Naive thymus-derived CD4-positive, alpha-beta T cell (primary cell): ENCODE measurements at regions not wholly inside any gene's neighbourhood (a gene's known extent, or its start where the extent isn't known, plus 50 kb on each side); places are given as distances from the start of the nearest gene placed in this dataset.
"Not testable (repeated sequence)": the region's sequence is repeated elsewhere in the genome, so short reads cannot be mapped to it uniquely, and the experiment has no call there.

Experiments
- ATAC-seq: fragments of 150-1000 bp; cut with Tn5 transposase; 2 replicates; pipeline ENCODE4 v1.10.0; 2021; ENCODE audit warnings: mild to moderate bottlenecking, moderate library complexity
- CTCF ChIA-PET: fragments of 350-600 bp; sonication (Branson Sonifier 250); formaldehyde crosslinking; loops from one replicate; lab custom pipeline; 2021; ENCODE audit warnings: antibody characterized with exemption; lab: Charles Lee
- POLR2A ChIA-PET: fragments of 350-600 bp; sonication (Branson Sonifier 250); formaldehyde crosslinking; loops from one replicate; lab custom pipeline; 2021; ENCODE audit warnings: antibody characterized with exemption, inconsistent platforms; lab: Charles Lee
- DNase-seq, 9 donors: peaks; one replicate each; pipeline versions ENCODE4 v3.0.0 to v3.0.0-alpha.2; 2020 to 2022; ENCODE audit warnings: mixed read lengths in 1 of 9
- H3K27ac ChIP-seq: one replicate; pipeline ENCODE4 v1.7.0; 2013; ENCODE audit warnings: mild to moderate bottlenecking, low read depth, low read length, moderate library complexity
- H3K27me3 ChIP-seq, 2 donors: one replicate each; pipeline ENCODE4 v1.7.0; 2013; ENCODE audit warnings: low read length in 2 of 2, mild to moderate bottlenecking in 2 of 2, moderate library complexity in 2 of 2; ENCODE audit not compliant: control insufficient read depth in 2 of 2, insufficient read depth in 2 of 2
- H3K36me3 ChIP-seq, 3 experiments: 1 replicate in 2 of 3; 2 replicates in 1 of 3; pipeline ENCODE4 v1.7.0; 2013; ENCODE audit warnings: low read length in 3 of 3, mild to moderate bottlenecking in 3 of 3, moderate library complexity in 1 of 3; ENCODE audit not compliant: insufficient read depth in 3 of 3, control insufficient read depth in 2 of 3
- H3K4me1 ChIP-seq, 2 donors: one replicate each; pipeline ENCODE4 v1.7.0; 2013; ENCODE audit warnings: low read length in 2 of 2, mild to moderate bottlenecking in 2 of 2, moderate library complexity in 1 of 2; ENCODE audit not compliant: control insufficient read depth in 2 of 2, insufficient read depth in 2 of 2
- H3K4me3 ChIP-seq: 2 replicates; pipeline ENCODE4 v1.7.0; 2013; ENCODE audit warnings: mild to moderate bottlenecking, low read length
- H3K9me3 ChIP-seq, 3 experiments: 1 replicate in 2 of 3; 2 replicates in 1 of 3; pipeline ENCODE4 v1.7.0; 2013; ENCODE audit warnings: low read length in 3 of 3; ENCODE audit not compliant: control insufficient read depth in 2 of 3
- H3K27ac Mint-ChIP-seq, 9 donors: one replicate each; pipeline ENCODE4 v1.8.0; 2020 to 2022; ENCODE audit warnings: mixed read lengths in 9 of 9, mild to moderate bottlenecking in 8 of 9, moderate library complexity in 5 of 9, inconsistent platforms in 2 of 9
- H3K27me3 Mint-ChIP-seq, 5 donors: one replicate each; pipeline ENCODE4 v1.8.0; 2021 to 2022; ENCODE audit warnings: mixed read lengths in 5 of 5, mild to moderate bottlenecking in 1 of 5
- H3K36me3 Mint-ChIP-seq, 5 donors: one replicate each; pipeline ENCODE4 v1.8.0; 2020 to 2022; ENCODE audit warnings: mixed read lengths in 5 of 5, mild to moderate bottlenecking in 3 of 5, inconsistent platforms in 1 of 5
- H3K4me1 Mint-ChIP-seq, 7 donors: one replicate each; pipeline ENCODE4 v1.8.0; 2020 to 2022; ENCODE audit warnings: mixed read lengths in 7 of 7, mild to moderate bottlenecking in 3 of 7, inconsistent platforms in 1 of 7
- H3K4me3 Mint-ChIP-seq, 10 donors: one replicate each; pipeline ENCODE4 v1.8.0; 2020 to 2022; ENCODE audit warnings: mild to moderate bottlenecking in 10 of 10, mixed read lengths in 10 of 10, moderate library complexity in 6 of 10, inconsistent platforms in 2 of 10
- H3K9me3 Mint-ChIP-seq, 11 donors: one replicate each; pipeline ENCODE4 v1.8.0; 2020 to 2022; ENCODE audit warnings: mixed read lengths in 11 of 11, mild to moderate bottlenecking in 4 of 11, inconsistent platforms in 1 of 11, moderate library complexity in 1 of 11
- intact Hi-C, 2 donors: fragments of 100-400 bp; cut with micrococcal nuclease; formaldehyde crosslinking; loops; one replicate each; pipeline ENCODE4 v1.15.1; 2023

DNA sequence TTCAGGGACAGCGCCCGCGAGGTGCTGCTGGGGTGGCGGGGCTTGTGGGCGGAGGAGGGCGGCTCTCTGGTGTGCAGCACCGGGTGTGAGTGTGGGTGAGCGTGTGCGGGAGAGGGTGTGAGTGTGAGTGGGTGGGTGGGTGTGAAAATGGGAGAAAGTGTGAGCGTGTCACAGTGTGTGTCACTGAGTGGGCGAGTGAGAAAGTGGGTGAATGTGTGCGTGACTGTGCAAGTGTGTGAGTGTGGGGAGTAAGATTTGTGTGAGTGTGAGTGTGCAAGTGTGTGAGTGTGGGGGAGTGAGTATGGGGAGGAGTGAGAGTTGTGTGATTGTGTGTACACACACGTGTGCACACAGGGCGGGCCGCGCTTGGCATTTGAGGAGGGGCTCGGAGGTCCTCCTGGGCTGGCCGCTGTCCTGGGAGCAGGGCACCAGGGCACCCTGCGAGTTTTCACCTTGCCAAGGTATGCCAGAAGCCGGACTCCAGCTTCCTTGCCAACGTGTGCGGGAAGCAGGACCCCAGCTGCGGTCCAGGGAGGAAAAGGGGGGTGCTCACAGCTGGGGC is 63.1 kb upstream of the DPP6 start:
- H3K27me3 ChIP-seq, CTCF ChIA-PET, H3K4me3 Mint-ChIP-seq, POLR2A ChIA-PET, H3K27me3 Mint-ChIP-seq, H3K4me1 Mint-ChIP-seq, H3K4me3 ChIP-seq, H3K36me3 ChIP-seq, H3K36me3 Mint-ChIP-seq, H3K4me1 ChIP-seq, H3K27ac Mint-ChIP-seq, ATAC-seq, H3K27ac ChIP-seq, H3K9me3 ChIP-seq, intact Hi-C loops, DNase-seq: not testable (repeated sequence)
- peaks cover 0 to 12% (median 0%) of the 10 kb centered on the region in 11 donors for H3K9me3 Mint-ChIP-seq

DNA sequence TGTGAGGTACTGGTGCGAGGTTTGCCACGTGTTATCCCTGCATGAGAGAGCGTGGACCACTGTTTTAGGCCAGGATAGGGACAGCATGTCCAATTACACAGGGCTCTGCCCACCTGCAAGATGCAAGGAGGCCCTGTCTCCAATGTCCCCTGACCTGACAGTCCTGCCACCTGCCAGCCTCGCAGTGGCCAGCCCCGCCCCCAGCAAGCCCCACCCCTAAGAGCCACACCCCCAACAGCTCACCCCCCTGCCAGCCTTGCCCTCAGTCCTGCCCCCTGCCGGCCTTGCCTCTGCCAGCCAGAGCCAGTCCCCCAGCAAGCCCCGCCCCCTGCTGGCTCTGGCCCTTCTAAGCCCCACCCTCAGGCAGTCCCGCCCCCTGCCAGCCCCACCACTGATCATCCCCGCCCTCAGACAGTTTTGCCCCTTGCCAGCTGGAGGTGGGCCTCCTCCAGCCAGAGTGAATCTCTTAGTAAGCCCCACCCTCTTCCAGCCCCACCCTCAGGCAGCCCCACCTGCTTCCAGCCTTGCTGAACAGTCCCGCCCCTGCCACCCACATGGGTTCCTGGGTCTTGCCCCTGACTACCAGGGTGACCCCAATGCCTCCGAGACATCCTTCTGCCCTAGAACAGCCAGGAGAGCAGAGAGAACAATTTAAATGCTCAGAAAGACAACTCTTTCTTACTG is 62.3 kb upstream of the DPP6 start:
- H3K4me3 ChIP-seq, H3K27me3 Mint-ChIP-seq, H3K4me1 ChIP-seq, POLR2A ChIA-PET, H3K27me3 ChIP-seq, H3K36me3 Mint-ChIP-seq, H3K9me3 ChIP-seq, H3K4me3 Mint-ChIP-seq, DNase-seq, H3K27ac Mint-ChIP-seq, intact Hi-C loops, H3K36me3 ChIP-seq, ATAC-seq, H3K4me1 Mint-ChIP-seq, CTCF ChIA-PET, H3K27ac ChIP-seq: not testable (repeated sequence)
- H3K9me3 Mint-ChIP-seq, result peaks cover 0 to 11% (median 0%) of the 10 kb centered on the region in 11 donors

DNA sequence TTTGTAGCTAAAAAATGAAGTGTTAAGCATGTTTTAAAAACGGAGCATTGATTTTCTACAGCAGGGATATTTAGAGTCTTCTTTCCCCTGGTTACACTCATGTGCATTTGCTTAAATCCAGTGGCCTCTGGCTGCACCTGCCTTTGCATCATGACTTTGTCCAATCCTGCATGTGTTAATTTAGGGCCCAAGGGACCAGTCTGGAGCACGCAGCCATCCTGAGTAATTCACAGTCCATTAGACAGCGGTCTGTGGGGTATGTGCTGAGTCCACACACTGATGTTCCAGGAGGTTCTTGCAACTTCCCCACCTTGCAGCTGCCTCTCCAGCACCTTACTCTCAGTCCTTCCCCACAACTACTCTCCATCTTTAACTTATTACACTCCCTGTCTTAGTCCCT is 60.7 kb upstream of the DPP6 start:
- H3K27me3 ChIP-seq, H3K4me1 ChIP-seq, H3K36me3 Mint-ChIP-seq, H3K27ac Mint-ChIP-seq, H3K9me3 ChIP-seq, H3K27ac ChIP-seq, POLR2A ChIA-PET, ATAC-seq, H3K4me3 ChIP-seq, H3K27me3 Mint-ChIP-seq, DNase-seq, intact Hi-C loops, H3K36me3 ChIP-seq, CTCF ChIA-PET, H3K4me1 Mint-ChIP-seq, H3K4me3 Mint-ChIP-seq: not testable (repeated sequence)
- peaks cover 0 to 11% (median 0%) of the 10 kb centered on the region in 11 donors for H3K9me3 Mint-ChIP-seq

DNA sequence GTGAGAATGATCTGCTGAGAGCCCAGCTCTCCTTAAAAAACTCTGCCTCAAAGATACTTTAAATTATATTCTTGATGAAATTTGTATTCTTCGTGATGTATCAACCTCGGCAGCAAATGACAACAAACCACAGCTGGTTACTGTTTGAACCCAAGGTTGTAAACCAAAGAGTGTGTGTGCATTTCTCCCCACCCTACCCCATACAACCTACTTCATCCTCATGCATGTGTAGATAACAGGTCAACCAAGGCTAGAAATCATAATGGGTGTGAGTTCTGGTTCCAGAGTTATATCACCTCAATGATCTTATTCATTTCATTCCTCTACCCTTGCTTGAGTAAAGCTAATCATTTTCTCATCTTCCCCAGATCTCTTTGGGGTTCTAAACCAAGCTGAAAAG is 58.8 kb upstream of the DPP6 start:
- H3K27me3 Mint-ChIP-seq, DNase-seq, H3K4me1 Mint-ChIP-seq, H3K4me3 ChIP-seq, CTCF ChIA-PET, H3K9me3 Mint-ChIP-seq, H3K4me3 Mint-ChIP-seq, H3K27ac ChIP-seq, POLR2A ChIA-PET, H3K36me3 Mint-ChIP-seq, H3K36me3 ChIP-seq, H3K9me3 ChIP-seq, H3K27me3 ChIP-seq, H3K4me1 ChIP-seq, H3K27ac Mint-ChIP-seq, intact Hi-C loops, ATAC-seq: not testable (repeated sequence)

DNA sequence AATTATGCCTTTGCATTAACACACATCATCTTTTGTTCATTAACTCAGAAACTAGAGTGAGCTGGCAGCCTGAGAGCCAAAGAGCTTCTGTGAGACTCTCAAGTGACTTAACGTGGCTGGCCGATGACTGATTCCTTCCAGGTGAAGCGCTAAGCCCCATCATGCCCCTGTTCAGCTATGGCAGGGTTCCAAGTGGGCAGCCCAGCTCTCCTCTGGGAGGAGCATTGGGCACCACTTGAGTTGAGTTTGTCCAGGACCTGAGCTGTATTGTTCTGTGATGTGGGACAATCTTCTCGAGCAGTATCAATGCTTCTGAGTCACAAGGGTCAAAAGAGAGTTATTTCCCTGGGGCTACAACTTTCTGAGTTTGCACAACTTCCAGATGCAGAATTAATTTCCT is 53.3 kb upstream of the DPP6 start:
- DNase-seq, H3K4me1 Mint-ChIP-seq, CTCF ChIA-PET, H3K9me3 ChIP-seq, ATAC-seq, H3K4me3 Mint-ChIP-seq, H3K4me1 ChIP-seq, H3K36me3 Mint-ChIP-seq, H3K4me3 ChIP-seq, H3K9me3 Mint-ChIP-seq, intact Hi-C loops, POLR2A ChIA-PET, H3K27ac ChIP-seq, H3K27ac Mint-ChIP-seq, H3K36me3 ChIP-seq, H3K27me3 Mint-ChIP-seq, H3K27me3 ChIP-seq: not testable (repeated sequence)
